Ramos (cell line): ENCODE measurements at regions not wholly inside any gene's neighbourhood (a gene's known extent, or its start where the extent isn't known, plus 50 kb on each side); places are given as distances from the start of the nearest gene placed in this dataset.
"Not testable (repeated sequence)": the region's sequence is repeated elsewhere in the genome, so short reads cannot be mapped to it uniquely, and the experiment has no call there.

ENCODE experiments used
- in situ Hi-C: fragments of 300-500 bp; cut with MboI; formaldehyde crosslinking; loops from one replicate; pipeline ENCODE4 v1.14.3; 2022; ENCODE audit warnings: low sequenced_read_pairs; ENCODE audit not compliant: unreplicated experiment

- in situ Hi-C loops, result not testable (repeated sequence)
Observed at GRCh38 chr2:111282162-111282561, 161.4 kb downstream of the BCL2L11 start.

DNA sequence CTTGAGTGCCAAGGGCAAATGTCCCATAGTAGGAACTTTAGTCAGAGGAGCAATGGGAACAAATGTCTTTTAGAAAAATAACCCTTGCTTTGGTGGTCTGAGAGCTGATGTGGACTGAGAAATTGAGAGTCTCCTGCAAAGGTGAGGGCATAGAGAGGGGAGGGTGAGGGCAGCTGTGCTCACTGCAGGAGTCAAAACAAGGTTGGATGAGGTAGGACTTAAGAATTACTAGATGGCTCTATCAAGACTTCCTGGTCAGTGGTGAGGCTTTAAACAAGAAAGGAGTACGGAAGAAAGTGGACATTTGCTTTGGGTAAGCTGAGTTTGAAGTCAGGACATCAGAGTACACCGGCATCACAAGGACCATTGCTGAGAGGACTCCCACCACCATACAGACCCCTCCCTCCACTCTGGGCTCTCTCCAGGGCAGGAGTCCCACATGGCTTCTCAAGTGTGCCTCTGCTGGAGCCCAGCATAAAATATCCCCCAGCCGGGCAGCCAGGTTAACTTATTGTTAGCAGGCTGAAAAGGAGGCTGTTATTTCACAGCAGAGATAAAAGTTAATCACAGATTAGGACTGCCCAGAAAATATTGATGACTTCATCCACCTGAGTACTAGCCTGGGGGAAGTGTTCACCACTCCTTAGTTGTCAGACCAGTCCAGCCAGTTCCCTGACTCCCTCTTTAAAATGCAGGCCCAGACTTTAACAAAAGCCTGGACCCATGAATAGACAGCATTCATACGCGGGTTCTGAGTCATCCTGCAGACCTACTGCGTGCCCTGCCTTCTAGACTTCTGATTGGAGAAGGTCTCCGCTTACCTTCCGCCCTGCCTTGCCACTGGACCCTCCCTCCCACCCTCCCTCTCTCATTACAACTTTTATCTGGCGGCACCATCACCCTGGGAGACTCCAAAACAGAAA, 167.2 kb downstream of the BCL2L11 start:
- in situ Hi-C loops, result not testable (repeated sequence)

- in situ Hi-C loops, result not testable (repeated sequence)
Observed at GRCh38 chr2:111290370-111290769, 169.7 kb downstream of the BCL2L11 start.

DNA sequence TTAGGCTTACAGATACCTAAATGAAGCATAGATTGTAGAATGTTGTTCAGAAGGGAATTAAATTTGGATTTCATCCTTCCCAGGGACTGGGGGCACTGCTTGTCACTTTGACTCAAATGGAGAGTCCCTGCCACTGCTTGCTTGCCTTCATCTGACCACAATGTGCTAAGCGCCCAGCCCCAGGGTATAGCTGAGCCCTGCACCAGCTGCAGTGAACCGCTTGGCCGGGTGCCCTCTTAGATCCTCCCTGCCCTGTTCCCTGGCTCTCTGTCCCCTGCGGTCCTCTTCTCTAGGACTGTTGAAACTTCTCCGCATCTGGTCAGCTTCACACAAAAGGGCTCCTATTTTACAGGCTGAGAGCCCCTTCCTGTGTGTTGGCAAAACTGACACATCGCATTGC, 170.9 kb downstream of the BCL2L11 start:
- in situ Hi-C loops, result not testable (repeated sequence)

DNA sequence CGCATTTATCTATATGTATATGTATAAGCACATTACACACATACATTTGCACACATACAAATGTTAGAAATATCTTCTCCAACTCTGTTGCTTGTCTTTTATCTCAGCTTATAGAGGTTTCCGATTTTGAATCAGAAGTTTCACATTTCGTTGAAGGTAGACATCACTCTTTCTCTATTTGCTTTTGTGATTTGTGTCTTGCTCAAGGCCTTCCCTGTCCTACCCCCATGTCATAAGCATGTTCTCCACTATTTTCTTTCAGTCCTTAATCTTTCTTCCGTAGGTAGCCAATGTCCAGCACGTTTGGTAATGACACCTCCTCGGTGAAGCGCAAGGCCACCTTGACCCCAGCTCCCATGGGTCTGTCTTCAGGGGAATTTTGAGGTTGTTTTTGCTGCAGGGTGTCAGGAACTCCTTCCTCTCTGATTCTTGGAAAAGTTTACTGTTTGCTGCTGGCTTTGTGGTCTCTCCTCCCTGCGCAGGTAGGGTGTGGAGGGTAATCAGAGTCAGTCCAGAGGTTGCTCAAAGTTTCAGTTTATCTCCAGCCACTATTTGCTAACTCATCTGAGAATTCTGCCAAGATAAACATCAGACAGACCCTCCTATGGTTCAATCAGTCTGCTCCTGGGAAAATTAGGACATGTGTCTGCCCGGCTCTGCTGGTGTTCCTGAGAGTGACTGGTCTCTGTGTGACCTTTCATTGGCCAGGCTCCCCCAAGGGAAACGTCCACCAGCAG, 171.7 kb downstream of the BCL2L11 start:
- in situ Hi-C loops, result not testable (repeated sequence)

DNA sequence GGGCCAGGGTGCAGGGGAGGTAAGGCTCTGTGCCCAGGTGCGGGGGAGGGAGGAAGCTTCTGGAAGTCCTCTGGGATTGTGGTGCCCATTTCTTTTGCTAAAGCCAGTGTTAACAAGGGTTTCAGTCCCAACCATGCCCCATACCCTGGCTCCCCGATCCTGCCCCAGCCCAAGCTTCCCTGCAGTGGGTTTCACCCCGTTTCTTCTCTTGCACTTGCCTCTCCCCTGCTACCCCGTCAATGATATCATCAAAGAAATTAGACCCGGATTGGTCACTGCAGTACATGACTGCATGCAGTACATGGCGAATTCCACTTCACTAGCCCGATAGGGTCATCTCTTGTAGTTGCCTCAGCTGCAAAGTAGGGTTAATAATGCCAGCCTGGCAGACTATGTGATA, 174.0 kb downstream of the BCL2L11 start:
- in situ Hi-C loops, result not testable (repeated sequence)

DNA sequence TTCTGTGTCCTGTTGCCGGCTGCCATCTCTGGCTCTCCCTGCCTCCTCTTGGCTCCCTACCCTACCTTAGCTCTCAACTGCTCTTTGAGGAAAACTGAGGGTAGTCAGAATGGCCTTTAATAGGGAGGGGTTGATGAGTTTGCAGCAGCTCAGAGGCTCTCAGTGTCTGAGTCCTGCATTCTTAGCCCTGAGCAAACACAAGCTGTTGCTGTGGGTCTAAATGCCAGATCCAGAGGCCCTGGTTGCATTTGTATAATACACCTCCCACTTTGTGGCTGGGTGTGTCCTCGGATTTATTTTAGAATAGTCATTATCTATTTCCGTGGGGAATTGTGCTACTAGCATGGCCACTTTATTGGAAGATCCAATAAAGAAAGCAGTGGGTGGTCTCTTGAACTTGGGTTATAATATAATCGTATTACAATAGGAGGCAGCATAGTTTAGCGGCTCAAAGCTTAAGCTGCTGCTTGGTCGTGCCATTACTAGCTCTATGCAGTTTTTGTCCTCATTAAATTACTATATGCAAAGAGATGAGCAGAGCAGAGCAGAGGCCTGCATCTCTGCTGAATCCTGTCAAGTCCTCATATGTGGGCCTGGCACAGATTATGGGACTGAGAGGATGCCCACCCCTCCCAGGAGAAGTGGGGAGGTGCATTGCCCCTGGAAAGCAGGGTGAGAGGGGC, 175.5 kb downstream of the BCL2L11 start:
- in situ Hi-C loops, result not testable (repeated sequence)

DNA sequence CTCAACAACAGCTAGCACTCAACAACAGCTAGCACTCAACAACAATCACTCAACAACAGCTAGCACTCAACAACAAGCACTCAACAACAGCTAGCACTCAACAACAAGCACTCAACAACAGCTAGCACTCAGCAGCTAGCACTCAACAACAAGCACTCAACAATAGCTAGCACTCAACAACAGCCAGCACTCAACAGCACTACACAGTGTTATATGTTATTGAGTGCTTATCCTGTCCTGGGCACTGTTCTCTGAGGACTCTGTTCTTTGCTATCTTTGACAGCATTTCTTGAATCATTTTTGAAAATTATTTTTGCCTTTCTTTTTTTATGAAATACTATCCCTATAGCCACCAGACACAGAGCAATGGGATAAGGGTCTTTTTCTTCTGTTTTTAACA, 176.4 kb downstream of the BCL2L11 start:
- in situ Hi-C loops, result not testable (repeated sequence)

GRCh38 chr2:111298927-111299326, 178.2 kb downstream of the BCL2L11 start:
- in situ Hi-C loops, result not testable (repeated sequence)

- in situ Hi-C loops, result not testable (repeated sequence)
Observed at GRCh38 chr2:111299635-111300034, 178.9 kb downstream of the BCL2L11 start.

- in situ Hi-C loops, result not testable (repeated sequence)
Observed at GRCh38 chr2:111301677-111302076, 181.0 kb downstream of the BCL2L11 start.

DNA sequence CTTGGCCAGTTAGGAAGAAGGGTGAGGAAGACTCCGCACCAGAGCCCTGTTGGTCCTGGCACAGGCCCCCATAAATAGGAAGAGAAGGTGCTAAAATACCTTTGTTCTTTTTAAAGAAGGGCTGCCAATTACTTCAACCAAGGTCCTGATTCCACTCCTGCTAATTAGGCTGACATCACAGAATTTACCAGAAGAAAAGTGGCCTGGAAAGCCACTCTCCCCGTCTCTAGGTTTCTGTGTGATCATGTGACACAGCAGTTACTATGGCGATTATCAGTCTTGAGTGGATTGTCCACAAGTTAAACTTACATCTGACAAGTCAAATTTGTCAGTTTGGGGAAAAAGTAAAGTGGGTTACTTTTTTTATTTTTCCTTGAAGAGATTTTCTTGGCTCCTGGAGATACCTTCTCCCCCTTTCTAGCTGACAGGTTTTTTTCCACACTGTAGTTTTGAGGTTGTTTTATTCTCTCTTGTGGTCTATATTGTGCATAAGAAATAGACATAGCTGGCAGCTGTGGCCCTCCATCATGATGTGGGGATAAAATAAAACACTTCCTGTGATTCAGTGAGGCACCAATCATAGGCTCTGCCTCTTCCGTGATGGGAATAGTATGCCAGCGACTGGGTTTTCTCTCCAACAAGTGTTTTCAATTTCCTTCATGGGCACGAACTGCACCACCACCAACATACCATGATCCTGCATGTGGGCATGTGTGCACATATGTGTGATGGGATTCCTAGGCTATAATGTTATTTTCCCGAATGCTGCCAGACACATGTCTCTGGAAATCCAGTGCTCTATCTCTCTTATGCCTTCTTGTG, 181.9 kb downstream of the BCL2L11 start:
- in situ Hi-C loops, result not testable (repeated sequence)

GRCh38 chr2:111307302-111307701, 186.6 kb downstream of the BCL2L11 start:
- in situ Hi-C loops, result not testable (repeated sequence)

GRCh38 chr2:111309231-111310075, 188.7 kb downstream of the BCL2L11 start:
- in situ Hi-C loops, result not testable (repeated sequence)

DNA sequence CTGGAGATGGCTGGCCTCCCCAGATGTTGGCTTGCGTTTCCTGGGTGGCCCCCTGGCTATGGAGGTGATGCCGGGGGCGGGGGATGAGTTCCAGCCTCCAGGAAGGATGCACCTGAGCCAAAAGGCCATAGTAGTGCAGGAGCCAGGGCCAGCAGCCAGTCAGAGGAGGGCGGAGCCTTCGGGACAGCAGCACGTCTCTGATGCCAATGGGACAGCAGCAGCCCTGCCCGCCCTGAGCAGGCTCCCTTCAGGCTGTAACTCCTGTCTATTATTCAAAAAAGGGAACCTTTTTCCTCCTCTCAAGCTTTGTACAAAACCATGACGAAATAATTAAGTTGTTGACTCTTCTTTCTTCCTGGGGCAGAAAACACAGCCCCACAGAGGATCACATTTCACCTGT, 189.7 kb downstream of the BCL2L11 start:
- in situ Hi-C loops, result not testable (repeated sequence)

DNA sequence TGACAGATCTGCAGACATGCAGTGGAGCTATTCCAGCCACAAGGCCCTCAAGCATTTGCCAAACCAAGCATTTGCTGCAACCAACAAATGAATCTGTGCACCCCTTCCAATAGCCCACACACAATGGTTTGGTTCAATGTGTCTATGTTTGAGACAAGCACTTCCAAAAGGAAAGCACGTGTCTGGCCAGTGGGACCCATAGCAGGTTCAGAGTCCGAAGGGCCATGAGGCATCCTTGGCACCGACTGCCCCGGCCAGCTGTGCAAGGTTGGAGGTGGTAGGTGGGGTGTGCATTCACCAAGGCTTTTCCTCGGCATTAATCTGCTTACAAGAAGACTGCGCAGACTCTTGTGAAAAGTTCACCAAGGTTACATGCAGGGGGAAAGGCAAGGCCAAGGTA, 190.9 kb downstream of the BCL2L11 start:
- in situ Hi-C loops, result not testable (repeated sequence)

- in situ Hi-C loops, result not testable (repeated sequence)
Observed at GRCh38 chr2:111312897-111313607, 192.3 kb downstream of the BCL2L11 start.

- in situ Hi-C loops, result not testable (repeated sequence)
Observed at GRCh38 chr2:111313711-111314110, 193.0 kb downstream of the BCL2L11 start.
